GM20431 (cell line): ENCODE measurements at regions not wholly inside any gene's neighbourhood (a gene's known extent, or its start where the extent isn't known, plus 50 kb on each side); places are given as distances from the start of the nearest gene placed in this dataset.
"Not testable (repeated sequence)": the region's sequence is repeated elsewhere in the genome, so short reads cannot be mapped to it uniquely, and the experiment has no call there.

Source experiments
- in situ Hi-C: fragments of 300-500 bp; cut with MseI, MboI; formaldehyde crosslinking; loops from one replicate; pipeline ENCODE4 v1.15.0; 2020; ENCODE audit warnings: low sequenced_read_pairs; ENCODE audit not compliant: unreplicated experiment

GRCh38 chr9:104980039-104980654, 52.2 kb upstream of the ABCA1 start:
- in situ Hi-C loops = no loop called here

- in situ Hi-C loops = no loop called here
Observed at GRCh38 chr9:104981543-104982129, 53.7 kb upstream of the ABCA1 start.

GRCh38 chr9:104982543-104982942, 54.6 kb upstream of the ABCA1 start:
- in situ Hi-C loops = no loop called here

GRCh38 chr9:104983491-104983890, 55.5 kb upstream of the ABCA1 start:
- in situ Hi-C loops = no loop called here

GRCh38 chr9:104984121-104984520, 56.2 kb upstream of the ABCA1 start:
- in situ Hi-C loops = no loop called here

- in situ Hi-C loops = no loop called here
Observed at GRCh38 chr9:104984542-104984941, 56.6 kb upstream of the ABCA1 start.

- in situ Hi-C loops = no loop called here
Observed at GRCh38 chr9:104984948-104985347, 57.0 kb upstream of the ABCA1 start.

- in situ Hi-C loops = no loop called here
Observed at GRCh38 chr9:104986096-104986495, 58.1 kb upstream of the ABCA1 start.

- in situ Hi-C loops = no loop called here
Observed at GRCh38 chr9:104987743-104988142, 59.8 kb upstream of the ABCA1 start.

GRCh38 chr9:104988539-104988938, 60.6 kb upstream of the ABCA1 start:
- in situ Hi-C loops = no loop called here

GRCh38 chr9:104991144-104991953, 63.4 kb upstream of the ABCA1 start:
- in situ Hi-C loops = no loop called here

- in situ Hi-C loops = no loop called here
Observed at GRCh38 chr9:104992659-104993058, 64.7 kb upstream of the ABCA1 start.

GRCh38 chr9:104993291-104993963, 65.5 kb upstream of the ABCA1 start:
- in situ Hi-C loops = no loop called here

GRCh38 chr9:104997536-104997935, 69.6 kb upstream of the ABCA1 start:
- in situ Hi-C loops = no loop called here

- in situ Hi-C loops = no loop called here
Observed at GRCh38 chr9:104999136-104999535, 71.2 kb upstream of the ABCA1 start.

- in situ Hi-C loops = not testable (repeated sequence)
Observed at GRCh38 chr9:105000529-105000928, 72.6 kb upstream of the ABCA1 start.

GRCh38 chr9:105004466-105005090, 76.6 kb upstream of the ABCA1 start:
- in situ Hi-C loops = no loop called here

GRCh38 chr9:105005186-105005585, 77.2 kb upstream of the ABCA1 start:
- in situ Hi-C loops = no loop called here

- in situ Hi-C loops = no loop called here
Observed at GRCh38 chr9:105006514-105006913, 78.6 kb upstream of the ABCA1 start.

GRCh38 chr9:105007143-105007542, 79.2 kb upstream of the ABCA1 start:
- in situ Hi-C loops = no loop called here
